Mononuclear cell (primary cell): ENCODE measurements at regions not wholly inside any gene's neighbourhood (a gene's known extent, or its start where the extent isn't known, plus 50 kb on each side); places are given as distances from the start of the nearest gene placed in this dataset.

Experiments used
- H3K27me3 ChIP-seq: 2 replicates; pipeline ENCODE4 v1.6.0; 2011; ENCODE audit warnings: low read length, control low read depth; ENCODE audit not compliant: insufficient read depth
- H3K4me1 ChIP-seq: 2 replicates; pipeline ENCODE4 v1.5.1; 2011; ENCODE audit warnings: mild to moderate bottlenecking, low read length, control low read depth; ENCODE audit not compliant: insufficient read depth
- H3K4me3 ChIP-seq: 2 replicates; pipeline ENCODE4 v1.5.1; 2011; ENCODE audit warnings: mild to moderate bottlenecking, low read length, moderate library complexity
- H3K9me3 ChIP-seq: 2 replicates; pipeline ENCODE4 v1.5.1; 2011; ENCODE audit warnings: low read depth, mild to moderate bottlenecking, control low read depth, low read length

DNA sequence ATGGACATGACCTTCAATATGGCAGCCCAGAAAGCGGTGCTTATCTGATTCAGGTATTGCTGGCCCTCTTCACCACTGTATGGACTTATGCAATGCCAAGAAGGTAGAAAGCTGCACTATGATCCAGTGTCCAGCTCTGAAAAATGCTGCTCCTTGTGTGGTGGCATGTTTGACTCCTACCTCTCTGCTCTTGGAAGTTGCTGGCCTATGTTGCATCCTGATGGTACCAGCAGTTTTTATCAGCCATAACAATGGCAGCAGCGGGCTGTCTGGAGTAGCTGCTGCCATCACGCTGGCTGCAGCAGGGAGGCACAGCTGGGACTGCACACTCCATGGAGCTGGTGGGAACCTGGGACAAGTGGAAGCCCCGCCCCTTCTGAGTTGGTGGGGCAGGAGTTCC, 53.1 kb upstream of the MED9 start:
- Histone ChIP-seq H3K9me3 (no peaks in the 10 kb centered on the region), H3K4me1 (no peaks in the 10 kb centered on the region), H3K4me3 (no peak overlapping the region), H3K27me3 (no peaks in the 10 kb centered on the region)

DNA sequence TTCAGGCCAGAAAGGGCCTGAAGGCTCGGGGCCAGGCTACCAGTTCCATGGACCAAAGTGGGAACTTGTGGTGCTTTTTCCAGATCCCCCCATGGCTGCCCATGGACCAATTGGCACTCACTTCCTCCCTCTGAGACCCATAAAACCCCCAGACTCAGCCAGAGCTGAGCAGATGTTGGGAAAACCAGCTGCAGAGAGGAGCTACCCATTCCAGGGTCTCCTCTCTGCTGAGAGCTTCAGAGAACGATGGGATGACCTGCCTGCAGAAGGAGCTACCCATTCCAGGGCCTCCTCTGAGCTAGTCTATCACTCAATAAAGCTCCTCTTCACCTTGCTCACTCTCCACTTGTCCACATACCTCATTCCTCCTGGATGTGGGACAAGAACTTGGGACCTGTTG, 52.2 kb upstream of the MED9 start:
- H3K9me3 ChIP-seq = no peaks in the 10 kb centered on the region
- H3K27me3 ChIP-seq = no peaks in the 10 kb centered on the region
- H3K4me3 ChIP-seq = no peak overlapping the region
- H3K4me1 ChIP-seq = no peaks in the 10 kb centered on the region

DNA sequence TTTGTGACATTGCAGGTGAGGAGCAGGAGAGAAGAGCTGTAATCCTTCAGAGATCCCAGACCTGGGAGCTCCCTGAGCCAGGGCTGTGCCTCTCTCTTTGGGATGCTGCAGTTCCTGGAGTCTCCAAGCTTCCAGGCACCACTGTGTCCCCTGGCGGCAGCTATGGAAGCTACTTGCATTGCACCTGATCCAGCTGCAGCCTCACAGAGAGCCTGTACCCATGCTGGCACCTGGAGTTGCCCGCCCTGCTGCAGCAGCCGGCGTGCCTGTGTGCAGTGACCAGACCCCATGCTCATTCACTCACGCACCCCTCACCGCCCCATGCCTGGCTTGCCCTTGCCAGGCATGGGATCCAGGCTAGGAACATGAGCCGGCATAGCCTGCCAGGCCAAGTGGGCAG, 51.8 kb upstream of the MED9 start:
- no peak overlapping the region for H3K4me3 ChIP-seq
- no peaks in the 10 kb centered on the region for H3K4me1 ChIP-seq
- H3K9me3 ChIP-seq = no peaks in the 10 kb centered on the region
- no peaks in the 10 kb centered on the region for H3K27me3 ChIP-seq

DNA sequence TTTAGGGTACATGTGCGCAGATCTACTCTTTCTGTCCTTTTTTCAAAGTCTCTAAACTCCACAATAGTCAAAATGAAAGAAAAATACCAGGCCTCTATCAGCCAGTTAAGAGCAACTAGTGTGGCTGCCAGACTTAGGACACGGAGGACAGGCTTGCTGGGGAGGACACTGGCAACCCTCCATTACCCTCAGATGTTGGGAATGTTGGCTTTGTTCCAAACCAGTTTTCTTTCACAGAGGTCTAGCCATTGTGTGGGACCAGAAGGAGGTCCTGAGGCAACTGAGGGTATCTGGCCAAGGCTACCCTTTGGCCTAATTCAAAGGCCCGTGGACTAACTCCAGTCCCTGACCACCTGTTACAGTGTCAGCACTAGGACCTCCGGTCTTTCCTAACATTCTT, 51.2 kb upstream of the MED9 start:
- H3K4me1 ChIP-seq = no peaks in the 10 kb centered on the region

DNA sequence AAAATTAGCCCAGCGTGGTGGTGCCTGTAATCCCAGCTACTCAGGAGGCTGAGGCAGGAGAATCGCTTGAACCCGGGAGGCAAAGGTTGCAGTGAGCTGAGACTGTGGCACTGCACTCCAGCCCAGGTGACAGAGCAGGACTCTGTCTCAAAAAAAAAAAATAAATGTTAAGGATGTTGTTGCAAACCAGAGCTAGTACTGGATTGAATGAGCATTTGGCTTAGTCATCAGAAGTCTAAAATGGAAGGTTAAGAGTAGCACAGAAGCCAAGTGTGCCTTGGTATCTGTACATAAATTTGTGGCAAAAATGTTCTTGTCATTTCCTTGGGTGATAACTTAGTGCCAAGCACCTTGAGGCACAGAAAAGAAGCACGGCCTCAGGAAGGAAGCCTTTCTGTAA, 50.6 kb upstream of the MED9 start:
- no peaks in the 10 kb centered on the region for H3K9me3 ChIP-seq
- H3K4me1 ChIP-seq = no peaks in the 10 kb centered on the region
- no peaks in the 10 kb centered on the region for H3K27me3 ChIP-seq
- H3K4me3 ChIP-seq = no peak overlapping the region

More for the DNA sequence above, 51.2 kb upstream of the MED9 start:
- Histone ChIP-seq H3K9me3 (no peaks in the 10 kb centered on the region), H3K4me3 (no peak overlapping the region), H3K27me3 (no peaks in the 10 kb centered on the region)
